Activated CD4-positive, alpha-beta memory T cell treated with anti-CD3 and anti-CD28 coated beads for 36 hours (primary cell): ENCODE measurements at regions not wholly inside any gene's neighbourhood (a gene's known extent, or its start where the extent isn't known, plus 50 kb on each side); places are given as distances from the start of the nearest gene placed in this dataset.
"Not testable (repeated sequence)": the region's sequence is repeated elsewhere in the genome, so short reads cannot be mapped to it uniquely, and the experiment has no call there.

Experiments used
- CTCF ChIA-PET: fragments of 350-600 bp; sonication (Branson Sonifier 250); formaldehyde crosslinking; loops from one replicate; lab custom pipeline; 2021; ENCODE audit warnings: antibody characterized with exemption, inconsistent platforms; lab: Charles Lee
- POLR2A ChIA-PET: fragments of 350-600 bp; sonication (Branson Sonifier 250); formaldehyde crosslinking; loops from one replicate; lab custom pipeline; 2021; ENCODE audit warnings: antibody characterized with exemption; lab: Charles Lee
- DNase-seq: peaks from one replicate; pipeline ENCODE4 v3.0.0-alpha.2; 2020
- H3K27ac Mint-ChIP-seq: one replicate; pipeline ENCODE4 v1.8.0; 2021; ENCODE audit warnings: mixed read lengths
- H3K27me3 Mint-ChIP-seq: one replicate; pipeline ENCODE4 v1.8.0; 2021; ENCODE audit warnings: mixed read lengths
- H3K36me3 Mint-ChIP-seq: one replicate; pipeline ENCODE4 v1.8.0; 2021; ENCODE audit warnings: mixed read lengths
- H3K4me1 Mint-ChIP-seq: one replicate; pipeline ENCODE4 v1.8.0; 2021; ENCODE audit warnings: low read depth, mixed read lengths
- H3K4me3 Mint-ChIP-seq: one replicate; pipeline ENCODE4 v1.8.0; 2021; ENCODE audit warnings: mild to moderate bottlenecking, mixed read lengths
- H3K9me3 Mint-ChIP-seq: one replicate; pipeline ENCODE4 v1.8.0; 2021; ENCODE audit warnings: mixed read lengths
- intact Hi-C: fragments of 100-400 bp; cut with micrococcal nuclease; formaldehyde crosslinking; loops from one replicate; pipeline ENCODE4 v1.15.1; 2023

DNA sequence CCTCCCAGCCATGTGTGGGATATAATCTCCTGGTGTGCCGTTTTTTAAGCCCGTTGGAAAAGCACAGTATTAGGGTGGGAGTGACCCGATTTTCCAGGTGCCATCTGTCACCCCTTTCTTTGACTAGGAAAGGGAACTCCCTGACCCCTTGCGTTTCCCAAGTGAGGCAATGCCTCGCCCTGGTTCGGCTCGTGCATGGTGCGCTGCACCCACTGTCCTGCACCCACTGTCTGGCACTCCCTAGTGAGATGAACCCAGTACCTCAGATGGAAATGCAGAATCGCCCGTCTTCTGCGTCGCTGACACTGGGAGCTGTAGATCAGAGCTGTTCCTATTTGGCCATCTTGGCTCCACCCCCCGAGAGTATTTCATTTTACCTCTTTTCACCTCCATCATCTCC, 1146.6 kb downstream of the BRINP3 start:
- H3K27me3 Mint-ChIP-seq, POLR2A ChIA-PET, H3K4me1 Mint-ChIP-seq, H3K36me3 Mint-ChIP-seq, H3K27ac Mint-ChIP-seq, intact Hi-C loops, CTCF ChIA-PET, DNase-seq, H3K4me3 Mint-ChIP-seq: not testable (repeated sequence)
- H3K9me3 Mint-ChIP-seq: peaks cover 30% of the 10 kb centered on the region

DNA sequence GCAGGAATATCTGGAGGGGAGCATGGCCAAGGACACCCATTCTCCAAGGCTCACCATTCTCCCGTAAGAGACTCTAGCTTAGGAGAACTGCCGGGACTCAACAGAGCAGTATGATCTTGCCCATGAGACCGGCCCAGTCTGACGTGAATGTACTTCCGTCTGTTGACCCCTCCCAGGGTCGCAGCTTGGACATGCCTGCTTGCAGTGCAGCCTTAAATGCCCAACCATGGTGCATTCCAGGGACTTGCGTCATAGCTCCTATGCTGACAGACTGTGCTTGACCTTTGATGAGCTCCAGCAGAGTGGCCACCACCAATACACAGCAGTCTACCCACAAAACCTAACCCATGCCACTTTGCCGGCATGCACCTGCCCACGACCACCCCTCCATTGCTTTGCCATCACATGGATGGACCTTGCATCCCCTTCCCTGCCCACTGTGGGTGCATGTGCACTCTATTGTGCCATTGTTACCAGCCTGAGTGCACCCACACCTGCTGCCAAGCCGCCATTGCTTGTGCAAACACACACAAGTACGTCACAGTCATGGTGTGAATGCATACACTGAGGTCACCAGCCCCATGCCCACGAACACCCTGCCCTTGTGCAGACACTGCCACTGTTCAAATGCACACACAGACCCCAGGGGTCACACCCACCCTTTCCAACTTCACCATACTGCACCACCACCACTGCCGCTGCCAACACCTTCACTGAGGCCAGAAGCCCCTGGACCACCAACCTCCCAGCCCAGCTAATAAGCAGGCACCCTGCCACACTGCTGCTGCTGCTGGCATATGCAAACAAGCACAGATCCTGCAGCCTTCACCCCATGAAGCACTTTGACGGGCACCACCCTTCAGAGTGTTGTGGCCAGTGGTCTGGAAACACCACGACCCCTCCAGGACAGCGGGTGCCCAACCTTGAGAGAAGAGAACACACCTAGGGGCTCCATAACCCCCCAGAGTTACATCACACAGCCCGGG, 1141.3 kb downstream of the BRINP3 start:
- Mint-ChIP-seq H3K4me1 (no peaks in the 10 kb centered on the region), H3K36me3 (no peaks in the 10 kb centered on the region), H3K27ac (no peak overlapping the region), H3K4me3 (no peak overlapping the region), H3K27me3 (no peaks in the 10 kb centered on the region), H3K9me3 (peaks cover 9% of the 10 kb centered on the region)
- intact Hi-C loops: no loop called here
- ChIA-PET CTCF (no interaction called here), POLR2A (no interaction called here)
- DNase-seq: no peak

DNA sequence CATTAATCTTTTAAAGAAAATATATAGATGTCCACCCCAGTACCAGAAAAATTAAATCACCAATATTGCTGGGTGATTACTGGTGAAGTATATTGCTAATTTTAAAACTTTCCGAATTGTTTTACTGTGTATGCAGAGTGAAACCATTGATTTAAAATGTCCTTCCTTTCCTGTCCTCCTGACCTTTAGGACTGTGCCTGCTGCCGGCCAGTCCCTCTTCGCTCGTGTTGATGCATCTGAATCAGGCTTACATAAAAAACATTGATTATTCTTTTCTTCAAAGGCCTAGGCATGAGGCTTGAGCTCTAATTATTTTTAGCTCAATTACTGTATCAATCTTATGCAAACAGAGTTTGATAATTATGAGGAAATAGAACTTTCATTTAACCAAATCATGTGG, 1128.1 kb downstream of the BRINP3 start:
- H3K9me3 Mint-ChIP-seq: peaks cover 3% of the 10 kb centered on the region
- no peak for DNase-seq
- H3K4me1 Mint-ChIP-seq: no peaks in the 10 kb centered on the region
- ChIA-PET POLR2A (no interaction called here), CTCF (no interaction called here)
- H3K4me3 Mint-ChIP-seq: no peak overlapping the region
- no peaks in the 10 kb centered on the region for H3K36me3 Mint-ChIP-seq
- intact Hi-C loops: no loop called here
- H3K27me3 Mint-ChIP-seq: no peaks in the 10 kb centered on the region
- H3K27ac Mint-ChIP-seq: no peak overlapping the region

DNA sequence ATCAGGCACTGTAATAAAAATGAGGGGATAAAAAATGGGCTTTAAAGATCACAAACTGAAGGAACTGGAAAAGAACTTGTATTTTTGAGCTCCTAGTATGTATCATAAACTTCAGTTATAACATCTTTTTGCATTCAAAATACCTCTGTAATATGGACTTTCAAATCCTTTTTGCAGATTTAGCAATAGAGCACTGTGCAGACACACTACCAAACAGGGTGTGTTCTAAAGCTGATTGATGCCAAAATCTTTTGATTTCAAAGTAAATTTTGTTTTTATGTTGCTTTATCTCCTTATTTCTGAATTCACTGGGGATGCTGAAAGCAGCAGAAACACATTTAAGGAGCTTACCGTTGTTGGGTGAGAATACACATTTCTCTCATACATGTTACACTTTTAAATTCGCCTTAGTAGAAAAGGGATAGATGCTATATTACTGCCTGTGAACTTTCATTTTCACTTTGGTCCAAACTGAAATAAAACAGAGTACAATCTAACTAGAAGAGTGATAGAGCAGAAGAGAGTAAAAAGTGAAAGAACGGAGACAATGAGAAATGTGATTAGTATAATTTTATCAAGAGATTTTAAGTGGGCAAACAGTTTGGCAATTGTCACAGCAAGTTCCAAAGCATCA, 1126.6 kb downstream of the BRINP3 start:
- Mint-ChIP-seq H3K4me1 (no peaks in the 10 kb centered on the region), H3K9me3 (peaks cover 3% of the 10 kb centered on the region), H3K36me3 (no peaks in the 10 kb centered on the region), H3K4me3 (no peak overlapping the region), H3K27ac (no peak overlapping the region), H3K27me3 (no peaks in the 10 kb centered on the region)
- DNase-seq: no peak
- ChIA-PET CTCF (no interaction called here), POLR2A (no interaction called here)
- intact Hi-C loops: no loop called here

DNA sequence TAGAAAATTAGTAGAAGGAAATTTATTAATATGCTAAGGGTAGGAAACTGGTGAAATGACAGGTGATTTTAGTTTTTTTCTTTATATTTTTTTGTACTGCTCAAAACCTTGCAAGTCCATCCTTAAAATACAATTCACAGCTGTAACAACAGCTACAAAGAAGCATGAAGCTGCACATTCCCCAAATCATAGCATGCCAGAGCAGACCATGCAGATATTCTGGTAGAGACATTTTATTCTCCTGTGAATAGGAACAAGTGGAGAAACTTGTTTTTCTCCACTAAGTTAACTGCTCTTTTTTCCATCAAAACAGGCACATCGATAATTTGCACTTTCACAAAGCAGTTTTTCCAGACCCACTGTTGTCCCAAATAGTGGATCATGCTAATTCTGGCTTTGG, 1125.7 kb downstream of the BRINP3 start:
- Mint-ChIP-seq H3K9me3 (no peaks in the 10 kb centered on the region), H3K4me1 (no peaks in the 10 kb centered on the region), H3K27ac (no peak overlapping the region), H3K4me3 (no peak overlapping the region), H3K36me3 (no peaks in the 10 kb centered on the region), H3K27me3 (no peaks in the 10 kb centered on the region)
- ChIA-PET POLR2A (no interaction called here), CTCF (no interaction called here)
- no peak for DNase-seq
- intact Hi-C loops: no loop called here

DNA sequence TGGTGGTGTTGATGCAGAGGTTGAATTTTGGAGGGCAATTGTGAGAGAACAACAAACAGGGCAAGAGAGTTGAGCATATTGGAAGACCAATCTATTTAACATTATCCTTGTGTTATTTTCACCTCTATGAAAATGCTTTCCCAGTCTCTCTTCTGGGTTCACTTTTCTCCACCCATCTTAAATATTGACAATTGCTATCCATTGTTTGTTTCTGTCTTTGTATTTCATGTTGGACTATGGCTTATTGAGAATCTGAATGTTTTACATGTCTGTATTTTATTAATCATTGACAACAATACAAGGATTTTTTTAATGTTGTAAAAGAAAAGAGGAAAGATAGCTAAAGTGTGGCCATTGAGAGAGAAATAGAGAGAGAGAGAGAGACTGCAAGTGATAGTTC, 1121.5 kb downstream of the BRINP3 start:
- ChIA-PET CTCF (no interaction called here), POLR2A (no interaction called here)
- no peaks in the 10 kb centered on the region for H3K9me3 Mint-ChIP-seq
- no peaks in the 10 kb centered on the region for H3K27me3 Mint-ChIP-seq
- DNase-seq: no peak
- H3K36me3 Mint-ChIP-seq: no peaks in the 10 kb centered on the region
- H3K4me3 Mint-ChIP-seq: no peak overlapping the region
- H3K4me1 Mint-ChIP-seq: no peaks in the 10 kb centered on the region
- no peak overlapping the region for H3K27ac Mint-ChIP-seq
- intact Hi-C loops: no loop called here

DNA sequence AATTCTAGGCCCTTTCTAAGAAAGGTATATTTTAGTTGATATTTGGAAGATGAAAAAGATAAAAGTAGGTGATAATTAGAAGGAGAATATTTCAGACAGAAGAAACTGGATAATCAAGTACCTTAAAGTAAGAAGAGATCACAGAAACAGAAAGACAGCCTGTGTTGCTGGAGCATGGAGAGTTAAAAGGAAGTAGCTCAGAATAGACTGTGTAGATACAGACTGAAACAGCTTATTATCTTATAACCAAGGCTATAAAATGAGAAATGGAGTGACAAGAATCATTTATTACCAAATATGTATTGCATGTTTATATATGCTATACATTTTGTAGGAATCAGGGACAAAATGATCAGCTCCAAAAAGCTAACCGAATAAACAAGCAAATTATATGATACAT, 1120.3 kb downstream of the BRINP3 start:
- ChIA-PET POLR2A (no interaction called here), CTCF (interaction anchor here (0.7 kb wide), 1 partner anchor 13 kb away, joined by 3 read pairs; no protein-coding TSS in a partner anchor)
- H3K27me3 Mint-ChIP-seq: no peaks in the 10 kb centered on the region
- H3K4me1 Mint-ChIP-seq: no peaks in the 10 kb centered on the region
- no peaks in the 10 kb centered on the region for H3K36me3 Mint-ChIP-seq
- H3K4me3 Mint-ChIP-seq: no peak overlapping the region
- intact Hi-C loops: no loop called here
- DNase-seq: no peak
- no peaks in the 10 kb centered on the region for H3K9me3 Mint-ChIP-seq
- no peak overlapping the region for H3K27ac Mint-ChIP-seq

DNA sequence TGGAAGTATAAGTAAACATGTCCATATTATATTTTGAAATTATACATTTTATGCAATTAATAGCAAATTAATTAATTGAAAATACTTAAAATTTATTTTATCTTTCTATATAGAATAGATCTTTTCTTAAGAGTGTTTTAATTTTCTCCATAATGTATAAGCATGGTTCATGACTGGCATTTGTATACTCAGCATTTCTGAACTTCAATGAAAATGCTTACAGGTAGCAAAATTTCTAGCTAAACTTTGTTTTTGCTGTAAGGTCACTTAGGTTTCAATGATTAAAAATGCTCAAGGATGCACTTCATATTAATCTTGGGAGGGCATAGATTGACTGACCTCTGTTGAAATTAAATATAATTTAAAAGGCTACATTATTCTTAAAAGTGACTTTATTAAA, 1108.1 kb downstream of the BRINP3 start:
- no peaks in the 10 kb centered on the region for H3K27me3 Mint-ChIP-seq
- no peak overlapping the region for H3K4me3 Mint-ChIP-seq
- ChIA-PET CTCF (interaction anchor here (0.9 kb wide), 1 partner anchor 12 kb away, joined by 3 read pairs; no protein-coding TSS in a partner anchor), POLR2A (no interaction called here)
- H3K36me3 Mint-ChIP-seq: no peaks in the 10 kb centered on the region
- H3K27ac Mint-ChIP-seq: no peak overlapping the region
- no peak for DNase-seq
- intact Hi-C loops: no loop called here
- no peaks in the 10 kb centered on the region for H3K4me1 Mint-ChIP-seq
- peaks cover 14% of the 10 kb centered on the region for H3K9me3 Mint-ChIP-seq

DNA sequence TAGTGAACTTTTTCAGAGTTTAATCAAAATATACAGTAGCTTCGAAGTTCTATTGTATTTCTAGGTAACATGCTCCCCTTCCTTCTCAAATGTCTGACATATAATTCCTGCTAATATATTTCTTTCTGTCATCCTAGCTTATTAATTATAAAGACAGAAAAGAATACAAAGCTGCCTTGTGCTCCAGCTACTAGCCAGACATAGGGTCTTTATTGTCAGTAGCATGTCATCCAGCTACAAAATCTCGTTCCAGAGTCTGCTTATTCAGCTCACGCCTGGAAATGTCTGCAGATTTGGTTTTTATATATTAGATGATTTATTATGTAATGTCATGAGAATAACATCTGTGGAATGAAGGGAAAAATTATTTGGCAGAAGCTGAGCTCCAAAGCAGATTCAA, 1102.8 kb downstream of the BRINP3 start:
- ChIA-PET CTCF (no interaction called here), POLR2A (no interaction called here)
- intact Hi-C loops: no loop called here
- no peaks in the 10 kb centered on the region for H3K36me3 Mint-ChIP-seq
- H3K27ac Mint-ChIP-seq: no peak overlapping the region
- no peak for DNase-seq
- peaks cover 20% of the 10 kb centered on the region for H3K9me3 Mint-ChIP-seq
- H3K4me3 Mint-ChIP-seq: no peak overlapping the region
- no peaks in the 10 kb centered on the region for H3K4me1 Mint-ChIP-seq
- no peaks in the 10 kb centered on the region for H3K27me3 Mint-ChIP-seq

DNA sequence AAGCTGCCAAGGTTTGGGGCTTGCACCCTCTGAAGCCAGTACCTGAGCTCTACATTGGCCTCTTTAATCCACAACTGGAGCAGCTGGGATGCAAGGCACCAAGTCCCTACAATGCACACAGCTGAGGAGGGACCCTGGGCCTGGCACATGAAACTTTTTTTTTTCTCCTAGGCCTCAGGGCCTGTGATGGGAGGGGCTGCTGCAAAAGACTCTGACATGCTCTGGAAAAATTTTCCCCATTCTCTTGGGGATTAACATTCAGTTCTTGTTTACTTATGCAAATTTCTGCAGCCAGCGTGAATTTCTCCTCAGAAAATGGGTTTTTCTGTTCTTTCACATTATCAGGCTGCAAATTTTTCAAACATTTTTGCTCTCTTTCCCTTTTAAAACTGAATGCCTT, 1072.2 kb downstream of the BRINP3 start:
- no peaks in the 10 kb centered on the region for H3K27me3 Mint-ChIP-seq
- DNase-seq: no peak
- ChIA-PET POLR2A (no interaction called here), CTCF (no interaction called here)
- intact Hi-C loops: no loop called here
- H3K36me3 Mint-ChIP-seq: no peaks in the 10 kb centered on the region
- no peaks in the 10 kb centered on the region for H3K4me1 Mint-ChIP-seq
- peaks cover 18% of the 10 kb centered on the region for H3K9me3 Mint-ChIP-seq
- no peak overlapping the region for H3K27ac Mint-ChIP-seq
- no peak overlapping the region for H3K4me3 Mint-ChIP-seq

DNA sequence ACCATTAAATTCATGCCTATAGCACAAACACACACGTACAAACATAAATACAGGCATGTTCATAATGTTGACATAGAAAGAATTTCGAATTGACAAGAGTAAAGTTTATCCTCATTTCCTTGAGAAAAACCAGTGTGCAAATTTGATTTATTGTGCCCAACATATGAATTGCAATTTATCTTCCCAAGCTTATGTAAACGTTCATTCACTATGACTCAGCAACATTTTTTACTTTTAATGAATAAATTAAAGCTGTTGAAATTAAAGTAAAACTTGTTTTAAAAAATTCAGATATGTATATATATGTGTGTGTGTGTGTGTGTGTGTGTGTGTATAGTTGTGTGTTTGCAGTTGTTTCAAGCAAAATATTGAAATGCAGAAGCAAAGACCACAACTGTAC, 1067.9 kb downstream of the BRINP3 start:
- ChIA-PET POLR2A (no interaction called here), CTCF (no interaction called here)
- Mint-ChIP-seq H3K4me1 (no peaks in the 10 kb centered on the region), H3K9me3 (peaks cover 16% of the 10 kb centered on the region), H3K4me3 (no peak overlapping the region), H3K27me3 (no peaks in the 10 kb centered on the region), H3K27ac (no peak overlapping the region), H3K36me3 (no peaks in the 10 kb centered on the region)
- intact Hi-C loops: no loop called here
- no peak for DNase-seq

DNA sequence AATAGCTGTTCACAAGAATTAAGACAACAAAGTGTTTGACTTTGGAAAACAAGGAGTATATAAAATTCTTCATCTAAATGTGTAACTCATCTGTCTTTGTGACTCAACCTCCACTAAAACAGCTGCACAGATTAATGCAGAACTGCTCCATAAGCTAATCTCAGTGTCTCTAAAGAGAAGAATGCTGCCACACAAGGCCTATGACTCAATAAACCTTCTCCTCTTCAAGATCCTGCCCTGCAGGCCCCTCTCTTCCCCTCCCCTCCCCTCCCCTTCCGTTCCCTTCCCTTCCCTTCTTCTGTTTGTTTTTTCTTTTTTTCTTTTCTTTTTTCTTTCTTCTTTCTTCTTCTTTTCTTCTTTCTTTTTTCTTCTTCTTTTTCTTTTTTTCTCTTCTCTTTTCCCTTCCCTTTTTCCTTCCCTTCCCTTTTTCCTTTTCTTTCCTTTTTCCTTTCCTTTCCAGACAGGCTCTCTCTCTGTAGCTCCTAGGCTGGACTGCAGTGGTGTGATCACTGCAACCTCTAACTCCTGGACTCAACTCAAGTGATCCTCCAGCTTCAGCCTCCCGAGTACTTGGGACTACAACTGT, 1052.8 kb downstream of the BRINP3 start:
- Mint-ChIP-seq H3K4me3 (no peak overlapping the region), H3K9me3 (peaks cover 9% of the 10 kb centered on the region), H3K27ac (no peak overlapping the region), H3K27me3 (no peaks in the 10 kb centered on the region), H3K4me1 (no peaks in the 10 kb centered on the region), H3K36me3 (no peaks in the 10 kb centered on the region)
- ChIA-PET CTCF (no interaction called here), POLR2A (no interaction called here)
- no peak for DNase-seq
- intact Hi-C loops: no loop called here
